NB4 (cell line): ENCODE measurements at regions not wholly inside any gene's neighbourhood (a gene's known extent, or its start where the extent isn't known, plus 50 kb on each side); places are given as distances from the start of the nearest gene placed in this dataset.

Source experiments
- CTCF ChIP-seq: IDR thresholded peaks from one replicate; pipeline ENCODE4 v1.5.1; 2012; ENCODE audit warnings: low read depth, low read length
- POLR2A ChIP-seq: IDR thresholded peaks from 2 replicates; pipeline ENCODE4 v1.6.1; 2011; ENCODE audit warnings: mild to moderate bottlenecking; ENCODE audit not compliant: insufficient read length; ENCODE audit errors: extremely low read depth
- TF ChIP-seq, protein P1 (sequence below): IDR thresholded peaks from 2 replicates; pipeline ENCODE4 v1.6.1; 2011; ENCODE audit warnings: low read depth, low read length

- no peak for TF ChIP-seq CTCF
- no peak for TF ChIP-seq POLR2A
- TF ChIP-seq, protein P1, sequence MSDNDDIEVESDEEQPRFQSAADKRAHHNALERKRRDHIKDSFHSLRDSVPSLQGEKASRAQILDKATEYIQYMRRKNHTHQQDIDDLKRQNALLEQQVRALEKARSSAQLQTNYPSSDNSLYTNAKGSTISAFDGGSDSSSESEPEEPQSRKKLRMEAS = no peak
Observed at GRCh38 chr2:41483982-41484857, 563.6 kb upstream of the PKDCC start.
